ENCODE measurements at regions not wholly inside any gene's neighbourhood (a gene's known extent, or its start where the extent isn't known, plus 50 kb on each side); places are given as distances from the start of the nearest gene placed in this dataset.

- TF ChIP-seq MLXIP (CRISPR knock-in tag; IDR thresholded peaks at IDR 0.05; ENCODE audit: borderline replicate concordance) (no peak), TCF12 (IDR thresholded peaks at IDR 0.05) (no peak), TCF12 (CRISPR knock-in tag; IDR thresholded peaks at IDR 0.05) (no peak), STAG1 (CRISPR knock-in tag; IDR thresholded peaks at IDR 0.05) (no peak), ZBTB10 (CRISPR knock-in tag; IDR thresholded peaks at IDR 0.05; ENCODE audit: borderline replicate concordance) (no peak), YEATS2 (CRISPR knock-in tag; IDR thresholded peaks at IDR 0.05; ENCODE audit: borderline replicate concordance) (peak; percentile 39; the same call in 1 of the 2 replicates), THAP11 (CRISPR knock-in tag; IDR thresholded peaks at IDR 0.05) (peak; percentile 71), ISL2 (CRISPR knock-in tag; IDR thresholded peaks at IDR 0.05) (peak; percentile 55; the same call in 1 of the 2 replicates), NCOA2 (CRISPR knock-in tag; IDR thresholded peaks at IDR 0.05) (peak; percentile 77), ZNF557 (CRISPR knock-in tag; IDR thresholded peaks at IDR 0.05) (no peak), SRSF4 (IDR thresholded peaks at IDR 0.05; ENCODE audit: low read depth, low read length, poor library complexity, severe bottlenecking) (no peak), SP140L (CRISPR knock-in tag; IDR thresholded peaks at IDR 0.05; ENCODE audit: borderline replicate concordance) (0 out of 2 replicates have a peak, but pooled peaks have one; percentile 41), ZIK1 (CRISPR knock-in tag; IDR thresholded peaks at IDR 0.05; ENCODE audit: borderline replicate concordance, low read depth) (no peak), MIER2 (CRISPR knock-in tag; IDR thresholded peaks at IDR 0.05) (peak; percentile 39; the same call in 1 of the 2 replicates), ATF6 (CRISPR knock-in tag; conservative IDR thresholded peaks at IDR 0.05) (no peak), ZNF280B (CRISPR knock-in tag; IDR thresholded peaks at IDR 0.05; ENCODE audit: borderline replicate concordance) (no peak), ELF4 (CRISPR knock-in tag; IDR thresholded peaks at IDR 0.05; ENCODE audit: borderline replicate concordance) (no peak)
Measured at GRCh38 chr4:78661921-78662521, 110.5 kb downstream of the ANXA3 start (continued).

Measured in HepG2 (cell line).